A549 (cell line): ENCODE measurements at regions not wholly inside any gene's neighbourhood (a gene's known extent, or its start where the extent isn't known, plus 50 kb on each side); places are given as distances from the start of the nearest gene placed in this dataset.

Experiments
- BHLHE40 ChIP-seq: IDR thresholded peaks from 2 replicates; pipeline ENCODE4 v1.6.1; 2012; ENCODE audit warnings: low read depth, low read length, inconsistent platforms
- CHD2 ChIP-seq: fragments of 150-350 bp; IDR thresholded peaks from 2 replicates; pipeline ENCODE4 v1.6.1; 2014; ENCODE audit warnings: low read length; ENCODE audit not compliant: partially characterized antibody
- CTCF ChIP-seq: fragments of >200 bp; sonication (Bioruptor Twin); formaldehyde crosslinking; IDR thresholded peaks from 3 replicates; pipeline ENCODE4 v1.5.1; 2016
- EP300 ChIP-seq, 2 experiments: fragments of >200 bp; sonication (Bioruptor Twin); formaldehyde crosslinking; IDR thresholded peaks; 2 replicates in 1 of 2; 3 replicates in 1 of 2; pipeline ENCODE4 v1.6.1; 2016 to 2017
- ESRRA ChIP-seq: fragments of 150-350 bp; IDR thresholded peaks from 2 replicates; pipeline ENCODE4 v1.6.1; 2014; ENCODE audit warnings: mild to moderate bottlenecking, low read length, borderline replicate concordance
- MAX ChIP-seq: IDR thresholded peaks from 2 replicates; pipeline ENCODE4 v1.6.1; 2012
- POLR2A ChIP-seq: IDR thresholded peaks from 2 replicates; pipeline ENCODE4 v1.6.1; 2012; ENCODE audit warnings: mild to moderate bottlenecking, low read length
- RAD21 ChIP-seq, 2 experiments: fragments of >200 bp in 1 of 2; sonication (Bioruptor Twin) in 1 of 2; formaldehyde crosslinking in 1 of 2; IDR thresholded peaks in 1 of 2; conservative IDR thresholded peaks in 1 of 2; 2 replicates in 1 of 2; 3 replicates in 1 of 2; pipeline ENCODE4 v1.6.1; 2012 to 2018; ENCODE audit warnings: inconsistent platforms in 1 of 2
- RNF2 ChIP-seq: fragments of 200-600 bp; sonication (generic); IDR thresholded peaks from 2 replicates; pipeline ENCODE4 v1.6.1; 2016; ENCODE audit warnings: low read depth, mild to moderate bottlenecking, antibody characterized with exemption, moderate library complexity, borderline replicate concordance
- USF2 ChIP-seq: fragments of 450-650 bp; IDR thresholded peaks from 2 replicates; pipeline ENCODE4 v1.6.1; 2014; ENCODE audit warnings: antibody characterized with exemption

- TF ChIP-seq CHD2 (no peak), RAD21 (conservative IDR thresholded peaks at IDR 0.05 in 1 of 2, IDR thresholded peaks at IDR 0.05 in 1 of 2) (no peak), CTCF (no peak), USF2 (no peak), RNF2 (no peak), EP300 (IDR thresholded peaks at IDR 0.05) (no peak), BHLHE40 (no peak), POLR2A (no peak), ESRRA (no peak), MAX (no peak)
These were observed 568.3 kb downstream of the CSNK1G3 start for GRCh38 chr5:124080256-124080655.
